ENCODE measurements at regions not wholly inside any gene's neighbourhood (a gene's known extent, or its start where the extent isn't known, plus 50 kb on each side); places are given as distances from the start of the nearest gene placed in this dataset.

DNA sequence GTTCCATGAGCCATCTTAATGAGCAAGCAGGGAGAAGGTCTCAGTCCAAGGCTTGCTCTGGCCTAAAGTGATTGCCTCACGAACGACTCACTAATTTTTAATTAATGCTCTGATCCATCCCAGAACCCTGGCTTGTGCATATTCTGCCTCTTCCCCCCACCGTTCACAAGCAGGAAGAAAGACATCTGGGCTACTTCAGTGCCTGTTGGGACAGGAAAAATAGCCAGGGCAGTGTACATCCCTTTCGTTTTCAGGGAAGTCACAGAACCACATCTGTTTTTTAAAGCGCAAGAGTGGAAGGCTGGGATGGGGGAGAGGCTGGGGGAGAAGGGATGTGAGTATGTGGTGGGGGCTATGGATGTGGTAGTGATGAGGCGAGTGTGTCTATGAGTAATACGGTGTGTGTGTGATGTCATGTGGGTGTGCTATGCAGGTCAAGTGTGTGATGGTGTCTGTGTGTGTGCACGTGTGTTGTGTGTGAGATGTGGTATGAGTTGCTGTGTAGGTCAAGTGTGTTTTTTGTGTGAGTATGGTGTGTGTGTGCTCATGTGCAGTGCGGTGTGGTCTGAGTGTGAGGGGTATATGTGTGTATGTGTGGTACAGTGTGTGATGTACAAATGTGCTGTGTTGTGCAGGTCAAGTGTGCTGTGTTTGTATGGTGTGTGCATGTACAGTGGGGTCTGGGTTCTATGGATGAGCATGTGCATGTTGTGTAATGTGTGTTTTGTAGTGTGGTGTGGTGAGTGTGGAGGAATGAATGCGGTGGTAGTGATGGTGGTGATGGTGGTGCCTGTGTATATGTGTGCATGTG, 64.9 kb upstream of the SYT6 start:
- TF ChIP-seq, protein P1, sequence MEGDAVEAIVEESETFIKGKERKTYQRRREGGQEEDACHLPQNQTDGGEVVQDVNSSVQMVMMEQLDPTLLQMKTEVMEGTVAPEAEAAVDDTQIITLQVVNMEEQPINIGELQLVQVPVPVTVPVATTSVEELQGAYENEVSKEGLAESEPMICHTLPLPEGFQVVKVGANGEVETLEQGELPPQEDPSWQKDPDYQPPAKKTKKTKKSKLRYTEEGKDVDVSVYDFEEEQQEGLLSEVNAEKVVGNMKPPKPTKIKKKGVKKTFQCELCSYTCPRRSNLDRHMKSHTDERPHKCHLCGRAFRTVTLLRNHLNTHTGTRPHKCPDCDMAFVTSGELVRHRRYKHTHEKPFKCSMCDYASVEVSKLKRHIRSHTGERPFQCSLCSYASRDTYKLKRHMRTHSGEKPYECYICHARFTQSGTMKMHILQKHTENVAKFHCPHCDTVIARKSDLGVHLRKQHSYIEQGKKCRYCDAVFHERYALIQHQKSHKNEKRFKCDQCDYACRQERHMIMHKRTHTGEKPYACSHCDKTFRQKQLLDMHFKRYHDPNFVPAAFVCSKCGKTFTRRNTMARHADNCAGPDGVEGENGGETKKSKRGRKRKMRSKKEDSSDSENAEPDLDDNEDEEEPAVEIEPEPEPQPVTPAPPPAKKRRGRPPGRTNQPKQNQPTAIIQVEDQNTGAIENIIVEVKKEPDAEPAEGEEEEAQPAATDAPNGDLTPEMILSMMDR (conservative IDR thresholded peaks at IDR 0.05) = no peak
- TF ChIP-seq ZFX (IDR thresholded peaks at IDR 0.05) = no peak

Measured in C4-2B (cell line).